Right renal pelvis (tissue), 4 donors: ENCODE measurements at regions not wholly inside any gene's neighbourhood (a gene's known extent, or its start where the extent isn't known, plus 50 kb on each side); places are given as distances from the start of the nearest gene placed in this dataset.
"Not testable (repeated sequence)": the region's sequence is repeated elsewhere in the genome, so short reads cannot be mapped to it uniquely, and the experiment has no call there.

Experiments used
- DNase-seq, 4 donors: peaks; one replicate each; pipeline ENCODE4 v3.0.0-alpha.2; 2013; ENCODE audit warnings: low read depth in 4 of 4, low spot score in 3 of 4, missing footprints in 1 of 4

DNA sequence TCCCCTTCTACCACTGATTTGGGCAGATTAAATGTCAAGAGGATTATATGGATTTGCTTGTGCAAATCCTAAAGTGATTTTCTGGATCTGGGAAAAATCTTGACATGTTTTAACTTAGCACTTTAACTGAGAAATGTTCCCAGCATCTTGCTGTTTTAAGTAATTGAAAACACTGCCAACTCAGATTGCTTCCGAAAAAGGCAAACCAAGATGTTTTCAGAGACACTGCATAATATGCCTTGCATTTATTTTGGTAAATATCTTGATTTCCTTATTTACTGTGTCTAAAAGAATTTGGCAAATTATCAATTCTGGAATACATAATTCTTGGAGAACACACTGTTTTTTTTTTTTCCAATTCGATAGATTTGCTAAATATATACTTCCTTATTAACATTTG, 385.0 kb upstream of the FAM98A start:
- no peak for DNase-seq

- no peak for DNase-seq
Observed at GRCh38 chr2:33978471-33978870, 379.4 kb upstream of the FAM98A start.

DNA sequence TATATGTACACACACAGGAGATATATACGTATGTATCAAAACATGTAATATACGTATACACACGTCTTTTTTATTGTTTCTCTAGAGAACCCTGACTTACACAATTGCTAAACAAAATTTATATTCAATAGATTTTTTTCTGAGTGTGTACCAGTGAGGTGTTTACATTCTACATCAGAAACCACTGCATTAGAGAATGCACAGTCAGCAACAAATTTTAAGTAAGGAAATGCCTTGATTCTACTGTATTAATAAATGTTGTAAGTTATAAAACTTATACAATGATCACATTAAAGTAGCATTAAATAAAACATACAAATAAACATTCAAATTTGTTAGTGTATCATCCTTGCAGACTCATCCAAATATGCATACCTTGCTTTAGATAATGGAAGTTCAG, 376.4 kb upstream of the FAM98A start:
- no peak for DNase-seq

- no peak for DNase-seq
Observed at GRCh38 chr2:33967103-33967502, 368.0 kb upstream of the FAM98A start.

GRCh38 chr2:33958591-33958990, 359.5 kb upstream of the FAM98A start:
- peak in 1 of 4 donors; percentile 17 for DNase-seq

DNA sequence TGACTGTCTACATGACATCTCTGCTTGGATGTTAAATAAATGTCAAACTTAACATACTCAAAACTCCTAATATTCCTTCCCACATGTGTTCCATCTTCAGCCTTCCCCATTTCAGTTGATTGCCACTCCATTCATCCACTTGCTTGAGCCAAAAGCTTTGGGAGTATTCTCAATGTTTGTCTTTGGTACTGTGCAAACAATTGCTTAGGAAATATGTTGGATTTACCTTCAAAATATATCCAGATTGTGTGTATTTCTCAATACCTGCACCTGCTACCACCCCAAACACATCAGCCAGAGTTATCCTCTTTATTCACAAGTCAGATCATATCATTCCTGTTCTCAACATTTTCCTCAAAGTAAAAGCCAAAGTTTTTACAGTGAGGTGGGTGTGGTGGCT, 350.3 kb upstream of the FAM98A start:
- DNase-seq = no peak

- DNase-seq = no peak
Observed at GRCh38 chr2:33946193-33946592, 347.1 kb upstream of the FAM98A start.

- no peak for DNase-seq
Observed at GRCh38 chr2:33933203-33933602, 334.1 kb upstream of the FAM98A start.

DNA sequence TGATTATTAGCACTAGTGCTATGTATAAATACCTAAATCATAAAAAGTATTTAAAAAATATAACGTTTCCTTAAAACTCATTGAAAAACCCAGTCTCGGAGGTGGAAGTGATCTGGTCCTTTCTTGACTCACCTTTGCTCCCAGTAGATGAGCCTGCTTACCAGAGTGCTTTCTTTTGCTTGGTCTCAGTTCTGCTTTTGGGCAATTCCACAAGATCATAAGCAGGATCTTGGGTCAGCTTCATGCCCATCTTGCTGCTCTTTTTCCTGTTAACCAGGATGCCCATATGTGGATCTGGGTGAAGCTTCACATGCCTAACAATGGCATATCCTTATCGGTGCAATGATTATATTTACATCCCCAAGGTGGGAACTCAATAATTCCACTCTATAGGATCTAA, 332.1 kb upstream of the FAM98A start:
- DNase-seq = no peak

- no peak for DNase-seq
Observed at GRCh38 chr2:33929467-33929866, 330.4 kb upstream of the FAM98A start.

DNA sequence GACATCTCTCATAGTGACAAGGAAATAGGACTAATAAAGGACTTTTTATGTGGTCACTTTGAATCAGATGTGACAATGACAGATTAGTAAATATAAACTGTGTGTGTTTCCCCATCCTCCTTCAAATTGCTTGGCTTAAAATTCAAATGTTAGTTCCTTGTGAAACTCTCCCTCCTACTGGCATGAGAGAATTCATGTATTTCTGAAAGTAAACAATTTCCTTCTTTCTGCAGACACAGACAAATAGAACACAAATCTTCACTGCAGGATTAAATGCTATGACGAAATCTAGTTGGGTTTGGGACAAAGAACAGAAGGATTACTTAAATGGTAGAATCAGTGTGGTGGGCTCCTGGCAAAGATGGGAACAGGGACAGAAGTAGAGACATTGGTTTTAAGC, 328.7 kb upstream of the FAM98A start:
- no peak for DNase-seq

GRCh38 chr2:33925311-33925710, 326.2 kb upstream of the FAM98A start:
- DNase-seq = no peak

- no peak for DNase-seq
Observed at GRCh38 chr2:33924586-33925169, 325.6 kb upstream of the FAM98A start.

DNA sequence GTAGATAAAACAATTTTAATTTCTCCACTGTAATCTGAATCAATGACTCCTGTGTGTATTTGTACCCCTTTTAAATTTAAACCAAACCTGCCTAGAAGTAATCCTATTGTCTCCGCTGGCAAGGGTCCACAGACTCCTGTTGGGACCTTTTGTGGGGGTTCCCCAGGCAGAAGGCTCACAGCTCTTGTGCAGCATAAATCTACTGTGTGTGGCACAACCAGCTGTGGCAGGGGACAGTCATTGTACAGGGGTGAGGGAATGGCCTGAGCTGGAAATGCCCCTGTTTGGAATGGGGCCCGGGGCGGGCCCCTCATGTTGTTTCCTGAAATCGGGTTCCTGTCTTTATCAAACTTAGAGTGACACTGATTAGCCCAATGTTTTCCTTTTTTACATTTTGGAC, 318.2 kb upstream of the FAM98A start:
- no peak for DNase-seq

GRCh38 chr2:33913071-33913616, 314.0 kb upstream of the FAM98A start:
- no peak for DNase-seq

- no peak for DNase-seq
Observed at GRCh38 chr2:33911327-33911726, 312.2 kb upstream of the FAM98A start.

DNA sequence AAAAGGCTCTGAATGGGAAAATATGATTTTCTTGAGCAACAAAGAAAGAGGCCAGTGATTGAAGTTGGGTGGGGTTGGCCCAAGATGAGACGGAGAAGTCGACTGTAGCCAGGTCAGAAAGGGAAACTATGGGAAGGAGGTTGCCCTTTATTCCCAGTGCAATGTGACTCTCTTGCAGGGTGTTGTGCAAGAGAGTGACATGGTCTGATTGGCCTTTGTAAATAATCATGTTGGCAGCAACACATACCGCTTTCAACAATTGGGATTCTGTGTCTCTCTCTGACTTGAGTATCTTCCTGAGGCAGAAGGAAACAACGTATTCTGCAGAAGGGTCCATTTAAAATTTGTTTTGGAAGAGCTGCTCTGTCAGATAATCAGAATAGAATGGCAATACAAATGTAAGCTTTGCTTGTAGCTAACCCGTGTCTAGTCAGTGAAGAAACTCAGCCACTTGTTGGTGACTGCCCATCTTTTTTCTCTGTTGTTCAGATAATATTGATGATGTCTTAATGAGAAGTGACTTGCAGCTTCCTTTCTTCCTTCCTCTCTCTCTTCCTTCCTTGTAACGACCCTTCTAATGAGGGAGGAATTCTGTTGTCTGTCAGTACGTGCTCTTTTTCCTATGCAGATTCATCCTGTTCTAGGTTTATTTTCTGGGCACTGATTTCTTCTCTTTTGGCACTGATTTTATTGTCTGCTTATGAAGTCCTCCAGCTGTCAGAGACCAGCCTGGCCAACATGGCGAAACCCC, 311.0 kb upstream of the FAM98A start:
- DNase-seq = no peak

DNA sequence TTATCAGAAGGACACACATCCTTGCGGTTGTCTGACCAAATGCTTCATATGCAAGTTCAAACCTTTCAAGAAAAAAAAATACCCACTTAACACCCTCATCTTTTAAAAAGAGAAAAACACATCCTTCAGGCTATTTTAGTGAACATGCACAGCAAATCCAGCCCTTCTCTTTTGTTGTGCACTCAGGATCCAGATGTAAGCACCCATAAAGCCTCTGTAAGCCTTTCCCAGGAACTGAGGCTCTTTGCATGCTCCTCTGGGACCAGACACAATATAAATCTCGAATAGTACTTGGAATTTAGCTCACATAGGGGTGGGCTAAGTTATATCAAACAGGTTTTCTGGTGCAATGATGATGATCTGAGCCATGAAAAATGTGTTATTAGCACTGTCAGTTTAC, 308.8 kb upstream of the FAM98A start:
- no peak for DNase-seq

DNA sequence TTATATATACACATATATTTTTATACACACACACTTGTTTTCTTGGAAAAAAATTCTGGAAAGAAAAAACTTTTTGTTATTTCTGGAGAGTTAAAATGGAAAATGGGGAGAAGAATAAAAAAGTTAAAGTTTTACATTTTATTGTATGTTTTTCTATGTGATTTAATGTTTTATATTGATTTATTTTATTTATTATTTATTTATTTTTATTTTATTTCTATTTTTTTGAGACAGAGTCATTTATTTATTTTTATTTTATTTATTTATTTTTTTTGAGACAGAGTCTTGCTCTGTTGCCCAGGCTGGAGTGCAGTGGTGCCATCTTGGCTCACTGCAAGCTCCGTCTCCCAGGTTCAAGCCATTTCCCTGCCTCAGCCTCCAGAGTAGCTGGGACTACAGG, 307.0 kb upstream of the FAM98A start:
- not testable (repeated sequence) for DNase-seq

DNA sequence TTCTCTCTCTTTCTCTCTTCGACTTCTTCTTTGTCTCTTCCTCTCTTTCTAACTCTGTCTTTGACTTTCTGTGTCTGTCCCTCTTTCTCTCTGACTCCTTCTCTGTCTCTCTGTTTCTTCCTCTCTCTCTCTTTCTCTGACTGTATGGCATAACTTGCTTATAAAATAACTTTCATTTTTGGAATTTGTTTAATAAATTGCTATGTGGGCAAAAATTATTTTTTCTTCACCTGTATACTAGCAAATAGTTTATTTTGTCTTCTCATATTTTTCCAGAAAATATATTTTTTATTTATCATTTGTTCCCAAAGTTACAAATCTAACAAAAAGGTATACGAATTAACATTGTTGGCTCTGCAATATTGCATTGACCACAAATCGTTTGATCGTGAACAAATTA, 305.7 kb upstream of the FAM98A start:
- no peak for DNase-seq

- DNase-seq = no peak
Observed at GRCh38 chr2:33903701-33904100, 304.6 kb upstream of the FAM98A start.

GRCh38 chr2:33903215-33903614, 304.1 kb upstream of the FAM98A start:
- DNase-seq = no peak
